Skeletal muscle cell (primary cell): ENCODE measurements at regions not wholly inside any gene's neighbourhood (a gene's known extent, or its start where the extent isn't known, plus 50 kb on each side); places are given as distances from the start of the nearest gene placed in this dataset.

ENCODE experiments used
- DNase-seq: peaks from one replicate; pipeline ENCODE4 v3.0.0-alpha.2; 2010; ENCODE audit warnings: low read depth
- H3K4me3 ChIP-seq: 2 replicates; pipeline ENCODE4 v1.5.1; 2011; ENCODE audit warnings: low read depth, mild to moderate bottlenecking, control low read depth, low read length, moderate library complexity

DNA sequence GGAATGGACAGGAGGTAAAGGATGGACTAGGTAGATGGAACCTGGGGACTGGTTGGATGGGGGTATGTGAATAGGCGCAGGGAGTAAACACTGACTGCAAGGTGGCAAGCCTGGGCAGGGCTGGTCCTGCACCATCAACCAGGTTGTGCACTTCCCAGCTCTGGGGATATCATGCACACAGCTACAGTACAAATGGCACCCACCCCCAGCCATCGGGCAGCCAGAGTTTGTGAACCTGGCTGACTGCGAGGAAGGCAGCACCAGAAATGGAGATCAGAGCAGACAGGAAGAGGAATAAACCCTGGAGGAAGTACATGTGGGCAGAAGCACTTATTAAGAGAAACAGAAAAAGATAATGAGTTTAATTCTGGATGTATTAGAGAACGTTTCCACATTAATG is 229.1 kb downstream of the ESM1 start:
- DNase-seq = no peak
- H3K4me3 ChIP-seq = no peak overlapping the region

DNA sequence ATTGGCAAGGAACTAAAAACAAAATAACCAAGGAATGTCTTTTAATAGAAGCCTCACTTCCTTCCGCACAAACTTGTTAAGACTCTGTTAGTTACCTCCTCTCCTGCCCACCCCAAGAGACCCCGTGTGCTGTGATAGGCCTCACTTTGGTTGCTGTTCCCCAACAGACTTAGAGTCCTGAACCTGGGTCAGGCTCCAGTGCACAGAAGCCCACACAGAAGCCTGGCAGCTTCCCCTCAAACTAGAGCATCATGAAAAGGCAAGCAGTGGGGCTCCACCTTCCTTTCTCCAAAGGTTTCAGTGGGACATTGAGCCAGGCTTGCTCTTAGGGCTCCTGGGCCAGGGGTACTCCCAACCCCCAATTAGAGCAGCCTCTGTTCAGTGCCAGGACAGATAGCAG is 230.5 kb downstream of the ESM1 start:
- no peak overlapping the region for H3K4me3 ChIP-seq

DNA sequence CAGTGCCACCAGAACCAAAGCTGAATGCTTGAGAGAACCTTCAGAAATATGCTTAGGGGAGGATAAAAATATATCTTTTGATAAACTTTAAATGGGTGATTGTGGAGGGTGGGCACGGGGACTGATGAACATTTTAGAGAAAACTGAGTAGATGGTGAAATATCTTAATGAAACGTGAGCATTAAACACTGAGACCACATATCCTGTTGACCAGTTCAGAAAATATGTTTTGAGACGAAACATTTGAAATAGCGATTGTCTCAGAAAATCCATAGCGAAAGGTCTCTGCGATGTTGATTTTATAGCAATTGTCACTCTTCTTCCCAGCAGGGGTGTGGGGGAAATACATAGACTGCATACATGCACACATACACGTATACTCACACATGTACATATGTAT is 231.0 kb downstream of the ESM1 start:
- H3K4me3 ChIP-seq = no peak overlapping the region
- no peak for DNase-seq

More for the DNA sequence above, 230.5 kb downstream of the ESM1 start:
- DNase-seq = no peak

DNA sequence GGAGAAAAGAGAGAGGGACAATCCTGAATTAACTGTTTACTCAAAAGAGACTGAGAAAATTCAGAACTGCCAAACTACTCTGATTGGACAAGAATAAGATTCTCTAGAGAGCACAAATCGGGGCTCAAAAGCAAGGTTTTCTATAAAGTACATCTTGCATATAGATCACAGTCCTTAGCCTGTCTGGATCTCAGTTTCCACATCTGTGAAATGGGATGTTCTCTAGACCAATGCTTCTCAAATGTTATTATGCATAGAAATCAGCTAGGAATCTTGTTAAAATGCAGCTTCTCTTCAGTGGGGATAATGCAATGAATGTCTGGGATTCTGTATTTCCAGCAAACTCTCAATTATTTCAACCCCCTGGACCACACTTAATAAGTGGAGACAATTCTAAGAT is 231.6 kb downstream of the ESM1 start:
- DNase-seq = no peak

DNA sequence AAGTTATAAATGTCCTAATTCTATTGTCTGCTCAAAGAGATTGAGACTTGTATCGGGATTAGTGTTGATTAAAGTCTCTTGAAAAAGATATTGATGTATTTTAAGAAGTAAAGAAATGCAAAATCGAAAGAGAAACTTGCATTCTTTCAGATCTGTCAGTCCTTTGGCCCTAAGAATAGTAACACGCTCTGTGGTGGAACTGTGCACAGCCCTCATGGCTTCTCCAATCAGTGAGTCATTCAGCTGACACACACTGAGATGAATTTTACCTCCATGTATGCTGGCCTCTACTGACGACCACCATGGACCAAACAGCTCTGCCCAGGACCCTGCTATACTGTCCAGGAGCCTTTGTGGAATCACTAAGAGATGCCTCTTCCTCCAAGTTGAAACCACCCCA is 232.4 kb downstream of the ESM1 start:
- DNase-seq = peak; percentile 29

More for the DNA sequence above, 231.6 kb downstream of the ESM1 start:
- H3K4me3 ChIP-seq = no peak overlapping the region

DNA sequence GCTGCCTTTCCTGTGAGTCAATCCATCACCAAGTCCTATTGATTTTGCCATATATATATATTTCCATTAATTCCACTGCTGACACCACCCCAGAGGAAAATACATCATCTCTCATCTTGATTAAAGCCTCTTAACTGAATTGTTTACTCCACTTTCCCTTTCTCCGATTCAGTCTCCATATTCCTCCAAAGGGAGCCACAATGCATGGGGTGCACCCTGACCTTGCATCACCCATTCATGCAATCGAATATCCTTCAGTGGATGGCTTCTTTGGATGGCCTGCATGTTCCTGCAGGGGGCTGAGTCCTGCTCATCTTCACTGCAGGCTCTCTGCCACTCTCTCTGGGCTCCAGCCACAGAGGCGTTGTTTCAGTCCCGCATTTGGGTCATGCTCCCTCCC is 231.0 kb downstream of the SNX18 start:
- no peak for DNase-seq
- H3K4me3 ChIP-seq = no peak overlapping the region

More for the DNA sequence above, 232.4 kb downstream of the ESM1 start:
- no peak overlapping the region for H3K4me3 ChIP-seq

DNA sequence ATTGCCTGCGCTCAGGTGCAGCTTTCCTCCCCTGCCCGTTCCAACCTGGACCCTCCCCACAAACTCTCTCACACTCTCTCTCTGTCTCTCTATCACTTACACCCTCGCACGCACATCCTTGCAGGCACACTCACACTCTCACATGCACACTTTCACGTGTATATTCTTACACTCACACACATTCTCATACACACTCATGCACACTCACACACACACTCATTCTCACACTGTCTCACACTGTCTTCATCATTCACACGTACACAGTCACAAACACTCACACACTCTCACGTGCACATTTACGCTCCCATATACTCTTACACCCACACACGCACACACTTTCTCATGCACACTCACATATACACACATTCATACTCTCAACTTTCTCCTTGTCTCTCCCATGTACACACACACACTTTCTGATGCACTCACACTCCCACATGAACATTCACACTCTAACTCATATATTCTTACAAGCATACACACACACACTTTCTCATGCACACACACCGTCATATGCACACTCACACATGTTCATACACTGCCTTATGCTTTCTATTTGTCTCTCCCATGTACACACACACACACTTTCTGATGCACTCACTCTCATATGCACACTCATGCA is 229.3 kb downstream of the SNX18 start:
- no peak for DNase-seq
- H3K4me3 ChIP-seq = no peak overlapping the region

DNA sequence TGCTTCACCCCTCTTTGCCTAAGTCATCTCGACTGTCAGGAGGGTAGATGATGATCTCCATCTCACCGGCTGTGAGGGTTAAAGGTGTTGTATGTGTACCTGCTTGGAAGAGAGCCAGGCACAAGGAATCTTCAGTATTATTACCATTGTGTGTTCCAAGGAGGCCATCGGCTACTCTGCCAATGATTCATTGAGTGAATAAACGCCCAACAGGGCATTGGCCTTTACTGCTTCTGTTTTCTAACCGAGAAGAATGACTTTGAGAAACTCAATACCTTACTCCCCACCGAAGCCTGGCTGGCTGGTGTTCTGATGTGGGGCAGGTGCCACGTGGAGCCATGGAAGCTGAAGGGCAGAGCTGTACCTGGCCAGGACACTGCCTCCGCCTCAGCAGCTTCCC is 228.8 kb downstream of the SNX18 start:
- no peak for DNase-seq
- H3K4me3 ChIP-seq = no peak overlapping the region

DNA sequence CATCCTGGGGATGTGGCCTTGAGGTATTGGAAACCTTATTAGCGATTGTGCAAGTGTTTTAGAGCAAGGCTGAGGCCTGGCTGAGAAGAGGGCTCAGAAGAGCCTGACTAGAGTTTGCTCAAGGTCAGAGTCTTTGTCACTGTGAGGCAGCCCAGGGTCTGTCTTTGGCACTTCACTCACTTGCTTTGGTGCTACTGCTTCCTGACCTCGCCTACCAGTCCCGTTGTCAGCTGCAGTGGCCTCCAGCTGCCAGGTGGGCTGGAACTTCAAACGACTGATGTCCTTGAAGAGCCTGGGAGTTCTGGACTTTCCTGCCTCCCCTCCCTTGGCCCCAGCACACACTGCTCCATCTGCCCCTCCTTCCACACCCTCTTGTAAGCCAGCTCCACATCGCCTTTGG is 228.0 kb downstream of the SNX18 start:
- no peak overlapping the region for H3K4me3 ChIP-seq
- DNase-seq = no peak

DNA sequence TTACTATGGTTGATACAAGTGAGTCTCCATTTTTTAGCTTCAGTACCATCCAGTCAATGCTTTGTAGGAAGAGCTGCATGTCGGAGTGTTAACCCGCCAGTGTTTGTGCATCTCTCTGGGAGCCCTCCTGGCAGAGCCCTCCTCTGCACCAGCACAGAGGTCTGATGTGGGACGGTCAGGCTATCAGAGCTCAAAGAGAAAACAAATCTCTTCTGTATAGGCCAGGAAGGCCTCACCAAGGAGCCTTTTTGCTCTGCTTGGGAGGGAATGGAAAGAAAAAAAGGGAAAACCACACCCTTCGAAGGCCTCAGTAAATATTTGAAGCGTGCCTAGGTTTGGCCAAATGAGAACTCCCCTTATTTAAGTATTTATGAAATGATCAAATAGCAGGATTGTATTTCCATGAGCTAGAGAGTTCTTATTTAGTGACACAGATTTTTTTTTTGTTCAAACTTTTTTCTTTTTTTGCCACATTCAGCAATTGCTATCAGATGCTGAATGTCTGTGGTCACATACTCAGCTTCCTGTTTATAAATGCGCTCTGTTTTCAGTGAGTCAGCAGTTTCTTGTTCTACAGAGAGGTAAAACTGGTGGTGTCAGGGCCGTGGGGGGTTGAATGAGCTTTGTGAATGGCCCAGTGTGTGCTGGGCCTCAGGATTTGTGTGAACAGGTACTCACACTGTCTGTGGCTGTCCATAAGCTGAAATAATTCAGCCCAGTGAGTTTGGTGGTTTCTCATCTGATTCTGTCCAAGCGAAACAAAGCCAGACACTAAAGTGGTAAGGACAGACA is 226.6 kb downstream of the SNX18 start:
- DNase-seq = peak; percentile 90

DNA sequence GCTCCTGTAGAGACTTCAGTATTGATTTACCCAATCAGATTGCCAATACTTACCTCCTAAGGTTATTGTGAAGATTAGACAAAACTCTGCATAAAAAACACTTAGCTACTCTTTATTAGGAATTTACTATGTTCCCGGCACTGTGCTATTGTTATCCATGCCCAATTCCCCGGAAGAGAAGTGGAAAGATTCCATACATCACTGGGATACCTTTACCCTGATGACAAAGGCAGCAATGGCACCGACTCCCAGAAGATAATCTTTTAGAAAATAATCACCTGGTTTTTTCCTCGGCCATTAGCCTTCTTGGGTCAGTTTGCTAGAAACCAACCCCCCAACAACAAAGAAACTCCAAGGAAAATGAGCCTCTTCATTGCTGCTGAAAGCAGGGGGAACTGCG is 226.0 kb downstream of the SNX18 start:
- H3K4me3 ChIP-seq = no peak overlapping the region
- DNase-seq = no peak

More for the DNA sequence above, 226.6 kb downstream of the SNX18 start:
- H3K4me3 ChIP-seq = no peak overlapping the region

DNA sequence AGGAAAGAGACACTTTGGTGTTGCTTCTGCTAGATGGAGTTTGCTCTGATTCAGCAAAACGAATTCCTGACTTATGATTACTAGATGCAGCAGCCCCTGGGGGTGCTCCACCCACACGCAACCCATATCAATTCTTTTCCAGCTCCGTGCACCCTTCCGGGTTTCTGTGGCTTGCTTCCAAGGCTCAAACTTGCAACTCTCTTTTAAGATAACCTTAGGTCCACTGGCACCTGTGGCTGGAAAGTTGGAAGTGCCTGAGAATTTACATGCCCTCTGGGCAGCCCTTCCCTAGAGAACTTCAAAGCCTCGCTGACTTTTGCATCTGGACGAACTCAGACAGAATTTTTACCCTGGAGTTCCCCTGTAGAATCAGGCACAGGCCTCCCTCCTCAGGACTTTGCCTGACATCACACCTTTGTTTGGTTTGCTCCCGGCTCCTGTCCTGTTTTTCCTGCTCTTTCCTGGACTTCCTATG is 224.9 kb downstream of the SNX18 start:
- no peak overlapping the region for H3K4me3 ChIP-seq
- DNase-seq = no peak

DNA sequence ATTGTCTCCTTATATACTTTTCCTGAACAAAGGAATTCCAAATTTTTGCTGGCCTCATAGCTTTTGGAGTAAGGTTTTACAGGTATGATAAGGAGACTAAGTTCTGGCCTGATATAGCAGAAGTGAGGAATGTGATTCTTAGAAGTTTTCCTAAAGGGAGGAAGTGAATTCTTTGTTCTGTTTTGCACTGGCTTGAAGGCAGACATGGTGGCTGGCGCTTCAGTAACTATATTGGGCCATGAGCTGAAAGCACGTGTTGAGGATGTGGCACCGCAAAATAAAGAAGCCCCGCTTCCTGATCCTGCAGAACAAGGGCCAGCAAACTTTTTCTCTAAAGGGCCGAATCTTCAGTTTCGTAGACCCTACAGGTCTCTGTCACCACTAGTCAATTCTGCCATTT is 224.2 kb downstream of the SNX18 start:
- no peak overlapping the region for H3K4me3 ChIP-seq
- no peak for DNase-seq

DNA sequence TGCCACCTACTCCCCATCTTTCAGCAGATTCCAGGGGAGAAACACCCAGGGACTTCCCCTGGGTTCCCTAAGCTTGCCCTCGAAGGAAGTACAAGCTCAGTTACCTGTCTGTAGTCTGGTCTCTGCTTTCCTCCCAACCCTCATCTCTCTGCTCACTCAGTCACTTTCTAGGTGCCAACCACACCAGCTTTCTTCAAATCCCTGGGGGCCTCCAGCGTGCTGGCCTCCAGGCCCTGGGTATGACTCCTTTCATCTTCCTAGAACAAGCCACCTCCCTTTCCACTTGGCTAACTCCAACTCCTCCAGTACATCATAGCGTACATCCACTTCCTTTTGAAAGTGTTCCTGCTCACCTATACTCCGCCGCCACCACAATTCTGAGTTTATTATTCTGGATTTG is 222.6 kb downstream of the SNX18 start:
- no peak for DNase-seq
- no peak overlapping the region for H3K4me3 ChIP-seq

DNA sequence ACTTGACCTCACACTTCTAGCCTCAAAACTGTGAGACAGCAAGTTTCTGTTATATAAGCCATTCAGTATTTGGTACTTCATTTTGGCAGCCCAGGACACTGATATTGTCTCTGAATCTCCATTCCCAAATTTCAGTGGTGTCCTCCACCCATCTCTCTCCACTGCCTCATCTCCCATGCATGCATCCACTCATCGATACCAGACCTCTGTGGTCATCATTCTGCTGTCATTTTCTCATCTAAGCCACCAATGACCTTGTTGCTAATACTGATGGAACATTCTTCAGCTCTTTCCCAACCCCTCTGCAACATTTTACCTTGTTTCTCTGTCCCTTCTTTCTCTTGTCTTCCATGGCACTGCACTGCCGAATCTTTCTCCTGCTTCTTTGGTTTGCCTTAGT is 221.8 kb downstream of the SNX18 start:
- H3K4me3 ChIP-seq = no peak overlapping the region
- no peak for DNase-seq

DNA sequence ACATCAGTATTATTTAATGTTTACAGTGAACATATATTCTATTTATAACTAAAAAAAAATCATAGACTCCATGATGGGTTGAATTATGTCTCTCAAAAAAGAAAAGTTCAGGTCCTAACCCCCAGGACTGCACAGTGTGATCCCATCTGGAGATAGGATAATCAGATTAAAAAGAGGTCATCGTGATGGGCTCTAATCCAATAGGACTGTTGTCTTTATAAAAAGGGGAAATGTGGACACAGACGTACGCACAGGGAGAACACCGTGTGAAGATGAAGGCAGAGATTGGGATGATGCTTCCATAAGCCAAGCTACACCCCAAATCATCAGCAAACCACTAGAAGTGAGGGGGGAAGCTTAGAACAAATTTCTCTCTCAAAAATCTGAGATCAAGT is 221.4 kb downstream of the SNX18 start:
- H3K4me3 ChIP-seq = no peak overlapping the region
- no peak for DNase-seq

DNA sequence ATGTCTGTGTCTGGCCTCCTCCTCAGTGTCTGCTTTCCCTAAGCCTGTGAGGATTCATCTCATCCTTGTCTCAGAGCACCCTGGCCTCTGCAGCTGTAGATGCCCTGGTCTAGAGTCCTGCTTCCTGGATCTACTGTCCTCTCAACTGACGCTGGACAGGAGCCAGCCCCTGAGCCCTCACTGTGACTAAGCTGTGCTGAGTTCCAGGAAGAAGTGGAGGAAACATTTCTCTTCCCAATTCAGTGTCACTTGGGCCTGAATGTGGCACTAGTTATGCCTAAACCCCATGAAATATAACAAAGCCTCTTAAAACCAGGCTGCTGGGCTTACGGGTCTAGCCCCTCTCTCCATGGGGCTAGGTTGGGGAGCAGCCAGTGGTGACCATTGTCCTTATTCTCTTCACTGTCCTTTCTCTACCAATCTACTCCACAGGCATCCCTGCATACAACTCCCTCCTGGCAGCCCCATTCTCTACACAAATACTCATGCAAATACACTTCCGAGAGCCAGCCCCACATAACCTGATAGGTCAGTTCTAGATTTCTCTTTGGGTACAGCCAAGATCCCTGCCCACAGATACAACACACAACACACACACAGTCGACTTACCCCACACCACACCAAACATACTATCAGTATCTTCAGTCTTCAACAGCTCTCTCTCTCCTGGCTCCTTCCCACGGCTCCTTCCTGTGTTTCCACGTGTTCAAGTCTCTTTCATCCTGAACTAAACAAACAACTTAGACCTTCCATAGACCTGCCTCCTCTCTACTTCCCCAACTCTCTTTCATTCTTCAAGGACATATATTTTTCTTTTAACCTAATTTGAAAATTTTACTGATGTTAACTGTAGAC is 220.8 kb downstream of the SNX18 start:
- no peak for DNase-seq
- H3K4me3 ChIP-seq = no peak overlapping the region

DNA sequence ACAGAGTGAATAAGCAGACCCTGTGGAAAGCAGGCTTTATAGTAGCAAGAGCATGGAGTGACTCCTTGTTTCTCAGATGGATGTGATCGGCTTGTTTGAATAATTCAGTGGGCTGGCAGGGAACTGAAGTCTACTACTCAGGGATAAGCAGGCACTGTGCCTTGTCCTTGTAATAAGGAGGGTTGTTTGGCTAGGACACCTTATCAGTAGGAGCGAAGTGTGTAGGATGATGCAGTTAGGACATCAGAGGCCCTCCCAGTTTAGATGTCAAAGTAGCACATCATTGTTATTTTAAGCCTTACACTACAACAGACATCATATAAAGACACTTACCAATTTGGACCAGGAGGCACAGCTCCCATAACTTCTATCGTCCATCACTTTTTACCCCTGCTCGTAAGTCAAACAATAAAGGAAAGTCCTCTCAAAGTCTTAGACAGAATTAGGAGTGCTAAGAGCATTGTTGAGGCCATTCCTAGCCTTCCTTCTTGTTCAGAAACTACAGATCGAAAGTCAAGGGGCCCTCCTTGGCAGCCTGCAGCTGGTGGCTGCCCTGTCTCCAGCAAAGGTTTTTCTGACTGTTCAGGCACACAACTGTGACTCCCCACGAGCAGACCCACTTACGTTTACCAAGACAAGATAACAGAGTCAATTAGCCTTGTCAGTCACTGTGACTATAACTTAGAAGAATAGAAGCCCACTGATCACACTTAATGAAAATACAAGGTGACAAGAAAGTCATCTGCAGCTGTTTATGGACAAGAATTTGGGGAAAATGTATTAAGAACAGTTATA is 218.6 kb downstream of the SNX18 start:
- DNase-seq = no peak
- no peak overlapping the region for H3K4me3 ChIP-seq

DNA sequence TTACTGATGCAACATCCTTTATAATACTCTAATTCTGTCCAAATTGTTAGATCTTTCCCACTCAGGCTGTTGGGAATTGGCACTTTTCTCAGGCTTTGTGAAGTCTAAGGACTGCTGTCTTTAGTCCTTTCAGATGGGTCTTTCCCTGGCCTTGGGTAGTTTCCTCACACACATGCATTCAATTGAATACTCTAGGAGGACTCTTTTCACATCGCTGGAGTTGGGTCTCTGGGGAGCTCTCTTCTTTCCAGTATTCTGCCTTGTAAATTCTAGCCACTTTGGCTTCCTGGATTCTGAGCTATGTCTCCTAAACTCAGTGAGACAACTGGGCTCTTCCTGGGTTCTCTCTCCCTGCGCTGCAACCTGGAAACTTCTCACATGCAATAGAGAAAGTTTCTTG is 215.5 kb downstream of the SNX18 start:
- no peak overlapping the region for H3K4me3 ChIP-seq
- no peak for DNase-seq
